Coronary artery (tissue), 2 donors: ENCODE measurements at regions not wholly inside any gene's neighbourhood (a gene's known extent, or its start where the extent isn't known, plus 50 kb on each side); places are given as distances from the start of the nearest gene placed in this dataset.

ENCODE experiments used
- DNase-seq: peaks from one replicate; pipeline ENCODE4 v3.0.0-alpha.2; 2017; ENCODE audit warnings: low spot score
- H3K27ac ChIP-seq, 2 donors: fragments of 200-600 bp; sonication (generic); one replicate each; pipeline ENCODE4 v1.5.1; 2016 to 2019
- H3K4me3 ChIP-seq: fragments of 200-600 bp; sonication (generic); 2 replicates; pipeline ENCODE4 v1.5.1; 2016; ENCODE audit warnings: mild to moderate bottlenecking, moderate library complexity
- TF ChIP-seq, protein P1 (sequence below): fragments of 200-600 bp; sonication (generic); IDR thresholded peaks from one replicate; pipeline ENCODE4 v1.5.1; 2019; ENCODE audit warnings: antibody characterized with exemption

DNA sequence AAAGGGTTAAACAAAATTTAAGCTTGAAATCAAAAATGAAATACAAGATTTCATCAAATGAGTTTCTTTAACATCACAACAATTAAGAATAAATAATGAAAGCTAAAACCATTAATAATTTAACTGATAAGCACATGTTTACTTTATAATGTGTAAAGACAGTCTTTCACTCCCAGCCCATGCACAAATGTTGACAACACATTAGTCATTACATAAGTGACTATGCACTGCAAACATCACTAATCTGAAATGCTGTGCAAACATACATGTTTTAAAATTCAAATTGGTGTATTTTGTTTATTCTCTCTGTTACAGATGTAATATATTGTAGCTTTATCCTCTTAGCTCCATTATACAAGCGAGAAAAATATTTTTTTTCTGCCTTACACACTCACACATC, 220.6 kb upstream of the CPXCR1 start:
- DNase-seq, result no peak
- TF ChIP-seq, protein P1, sequence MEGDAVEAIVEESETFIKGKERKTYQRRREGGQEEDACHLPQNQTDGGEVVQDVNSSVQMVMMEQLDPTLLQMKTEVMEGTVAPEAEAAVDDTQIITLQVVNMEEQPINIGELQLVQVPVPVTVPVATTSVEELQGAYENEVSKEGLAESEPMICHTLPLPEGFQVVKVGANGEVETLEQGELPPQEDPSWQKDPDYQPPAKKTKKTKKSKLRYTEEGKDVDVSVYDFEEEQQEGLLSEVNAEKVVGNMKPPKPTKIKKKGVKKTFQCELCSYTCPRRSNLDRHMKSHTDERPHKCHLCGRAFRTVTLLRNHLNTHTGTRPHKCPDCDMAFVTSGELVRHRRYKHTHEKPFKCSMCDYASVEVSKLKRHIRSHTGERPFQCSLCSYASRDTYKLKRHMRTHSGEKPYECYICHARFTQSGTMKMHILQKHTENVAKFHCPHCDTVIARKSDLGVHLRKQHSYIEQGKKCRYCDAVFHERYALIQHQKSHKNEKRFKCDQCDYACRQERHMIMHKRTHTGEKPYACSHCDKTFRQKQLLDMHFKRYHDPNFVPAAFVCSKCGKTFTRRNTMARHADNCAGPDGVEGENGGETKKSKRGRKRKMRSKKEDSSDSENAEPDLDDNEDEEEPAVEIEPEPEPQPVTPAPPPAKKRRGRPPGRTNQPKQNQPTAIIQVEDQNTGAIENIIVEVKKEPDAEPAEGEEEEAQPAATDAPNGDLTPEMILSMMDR, result no peak
- Histone ChIP-seq H3K27ac (no peak overlapping the region), H3K4me3 (no peak overlapping the region)

DNA sequence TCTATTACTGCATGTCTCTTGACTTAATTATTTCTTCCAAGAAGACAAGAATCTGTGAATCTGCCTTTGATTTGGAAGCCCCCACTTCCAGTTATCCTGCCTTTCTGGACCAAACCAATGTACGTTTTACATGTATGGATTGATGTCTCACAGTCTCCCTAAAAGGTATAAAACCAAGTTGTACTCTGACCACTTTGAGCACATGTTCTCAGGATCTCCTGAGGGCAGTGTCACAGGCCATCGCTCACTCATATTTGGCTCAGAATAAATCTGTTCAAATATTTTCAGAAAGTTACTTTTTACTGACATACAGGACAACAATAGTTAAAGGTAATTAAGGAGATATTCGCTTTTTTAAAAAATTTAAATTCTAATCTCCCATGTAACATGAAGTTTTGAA, 188.6 kb upstream of the CPXCR1 start:
- Histone ChIP-seq H3K4me3 (no peak overlapping the region), H3K27ac (no peak overlapping the region)
- DNase-seq, result no peak
- TF ChIP-seq, protein P1, result no peak

DNA sequence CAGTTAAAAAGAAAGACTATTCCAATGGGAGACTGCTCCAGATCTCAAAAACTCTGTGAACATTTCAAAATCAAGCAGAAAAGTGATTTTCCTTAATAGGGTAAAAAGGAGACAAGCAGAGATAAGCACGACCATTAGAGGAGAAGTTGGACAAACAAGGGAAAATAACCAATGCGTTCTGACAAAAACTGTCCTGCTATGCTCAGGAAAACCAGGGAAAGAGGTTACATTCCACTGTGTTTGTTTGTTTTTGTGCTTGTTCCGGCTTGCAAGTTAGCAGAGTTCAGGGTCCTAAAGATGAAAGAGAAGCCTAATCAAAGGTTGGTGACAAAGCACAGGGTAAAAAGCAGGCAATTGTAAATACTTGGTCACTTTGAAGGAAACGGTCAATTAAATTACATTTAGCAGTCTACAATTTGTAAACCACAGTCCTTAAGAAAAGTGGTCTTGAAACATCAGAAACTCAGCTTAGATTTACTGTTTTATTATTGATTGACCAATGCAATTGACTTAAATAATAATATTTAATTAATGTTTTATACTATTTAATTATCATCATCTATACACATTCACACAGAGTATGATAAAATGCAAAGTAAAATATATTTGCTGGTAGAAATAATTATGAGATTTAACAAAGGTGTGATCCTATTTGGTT, 186.2 kb upstream of the CPXCR1 start:
- Histone ChIP-seq H3K4me3 (no peak overlapping the region), H3K27ac (no peak overlapping the region)
- TF ChIP-seq, protein P1, result no peak
- DNase-seq, result no peak

DNA sequence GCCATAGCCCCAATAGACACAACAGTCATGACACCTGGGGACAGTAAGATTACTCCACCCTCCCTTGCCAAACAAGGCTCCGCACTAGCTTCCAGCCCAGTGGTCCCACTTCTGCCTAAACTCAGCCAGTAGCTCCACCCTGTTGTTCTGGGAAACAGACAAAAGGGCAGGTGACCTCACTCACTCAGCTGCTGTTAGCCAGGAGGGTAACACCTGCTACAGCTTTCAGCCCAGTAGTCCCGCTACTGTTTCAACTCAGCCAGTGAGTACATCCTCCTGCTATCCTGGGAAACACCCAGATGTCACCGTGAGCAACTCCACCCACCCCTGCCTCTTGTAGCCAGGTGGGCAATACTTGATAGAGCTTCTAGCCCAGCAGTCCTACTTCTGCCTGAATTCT, 162.7 kb upstream of the CPXCR1 start:
- TF ChIP-seq, protein P1, result no peak
- DNase-seq, result no peak
- Histone ChIP-seq H3K4me3 (no peak overlapping the region), H3K27ac (no peak overlapping the region)

DNA sequence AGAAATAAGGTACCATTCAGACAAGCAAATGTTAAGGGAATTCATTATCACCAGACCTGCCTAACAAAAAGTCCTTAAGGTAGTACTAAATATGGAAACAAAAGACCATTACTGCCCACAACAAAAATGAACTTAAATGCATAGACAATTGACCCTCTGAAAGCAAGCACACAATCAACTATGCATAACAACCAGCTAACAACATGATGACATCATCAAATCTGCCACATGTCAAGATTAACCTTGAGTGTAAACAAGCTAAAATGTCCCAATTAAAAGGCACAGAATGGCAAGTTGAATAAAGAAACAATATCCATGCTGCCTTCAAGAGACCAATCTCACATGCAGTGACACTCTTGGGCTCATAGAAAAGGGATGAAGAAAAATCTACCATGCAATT, 160.7 kb upstream of the CPXCR1 start:
- H3K4me3 ChIP-seq, result no peak overlapping the region
- TF ChIP-seq, protein P1, result no peak
- no peak overlapping the region for H3K27ac ChIP-seq
- no peak for DNase-seq

DNA sequence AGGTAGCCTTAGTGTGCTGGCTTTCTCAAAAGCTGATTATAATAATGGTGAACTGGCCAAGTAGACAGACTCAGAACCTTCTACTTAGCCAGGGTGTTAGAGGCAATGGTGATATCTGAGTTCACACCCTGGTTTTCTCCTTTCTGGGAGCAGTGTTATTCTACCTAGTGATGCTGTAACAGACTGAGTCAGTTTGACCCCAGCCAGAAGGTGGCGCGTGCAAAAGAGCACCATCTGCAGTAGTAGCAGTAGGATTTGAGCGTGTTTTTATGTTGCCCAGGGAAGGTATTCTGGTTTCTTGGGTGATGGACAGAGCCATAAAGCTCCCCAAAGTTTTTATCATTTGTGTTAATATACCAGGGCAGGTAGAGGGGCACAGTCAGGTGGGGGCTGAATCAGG, 143.8 kb upstream of the CPXCR1 start:
- no peak for DNase-seq
- Histone ChIP-seq H3K27ac (no peak overlapping the region), H3K4me3 (no peak overlapping the region)
- TF ChIP-seq, protein P1, result no peak

DNA sequence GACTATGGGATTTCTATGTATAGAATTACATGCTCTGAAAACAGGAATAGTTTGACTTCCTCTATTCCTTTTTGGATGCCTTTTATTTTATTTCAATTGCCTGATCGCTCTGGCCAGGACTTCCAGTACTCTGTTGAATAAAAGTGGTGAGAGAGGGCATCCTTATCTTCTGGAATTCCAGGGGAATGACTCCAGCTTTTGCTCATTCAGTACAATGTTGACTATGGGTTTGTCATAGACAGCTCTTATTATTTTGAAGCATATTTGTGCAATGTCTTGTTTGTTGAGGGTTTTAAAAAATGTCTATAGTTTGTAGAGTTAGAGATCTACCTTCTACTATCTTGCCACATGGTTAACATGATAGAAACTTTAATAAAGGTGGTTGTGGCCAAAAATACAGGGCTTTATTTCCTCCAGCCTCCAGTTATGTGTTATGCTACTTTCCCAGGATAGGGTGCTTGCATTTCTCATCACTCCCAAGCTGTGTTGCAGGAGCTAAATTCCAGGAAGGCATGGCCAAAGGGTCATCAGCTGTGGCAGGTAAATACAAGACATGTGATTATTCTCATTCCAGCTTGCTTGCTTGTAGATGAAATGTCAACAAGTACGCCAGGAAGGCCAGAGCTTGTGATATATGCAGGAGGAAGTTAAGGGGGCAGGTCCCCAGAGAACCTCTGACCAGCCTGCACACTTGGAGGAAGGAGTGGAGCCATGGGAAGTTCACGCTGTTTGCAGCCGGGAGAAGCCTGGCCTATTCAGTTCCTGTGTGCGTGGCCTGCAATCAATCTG, 142.4 kb upstream of the CPXCR1 start:
- no peak overlapping the region for H3K4me3 ChIP-seq
- H3K27ac ChIP-seq, result no peak overlapping the region
- no peak for DNase-seq
- TF ChIP-seq, protein P1, result no peak
